ENCODE measurements at regions not wholly inside any gene's neighbourhood (a gene's known extent, or its start where the extent isn't known, plus 50 kb on each side); places are given as distances from the start of the nearest gene placed in this dataset.
"Not testable (repeated sequence)": the region's sequence is repeated elsewhere in the genome, so short reads cannot be mapped to it uniquely, and the experiment has no call there.

- TF ChIP-seq MAZ (IDR thresholded peaks at IDR 0.05; ENCODE audit: borderline replicate concordance, low read depth, low read length) = no peak
Measured at GRCh38 chr15:75775296-75776064, 62.8 kb upstream of the CSPG4 start (continued).

GRCh38 chr15:75773974-75774373, 61.3 kb upstream of the CSPG4 start:
- H3K14ac ChIP-seq (replicated peaks; ENCODE audit: low read depth, low read length); H3K27ac ChIP-seq (ENCODE audit: insufficient read depth, low read length); H2BK120ac ChIP-seq (ENCODE audit: low read depth, low read length); H2BK5ac ChIP-seq (ENCODE audit: low read depth, low read length, poor library complexity, severe bottlenecking); H3K79me1 ChIP-seq (ENCODE audit: low read depth in 1 of 2, low read length in 2 of 2); H3K9me1 ChIP-seq (ENCODE audit: insufficient read depth, low read length); H3K18ac ChIP-seq (ENCODE audit: low read depth, low read length); dilution Hi-C loops (cut with HindIII; ENCODE audit: low sequenced_read_pairs, unreplicated experiment); H2BK15ac ChIP-seq (ENCODE audit: low read depth, low read length); H3K4me3 ChIP-seq (ENCODE audit: insufficient read depth, low read depth, low read length); H3K56ac ChIP-seq (ENCODE audit: extremely low read depth, insufficient read depth, low read length); H3K4me1 ChIP-seq (ENCODE audit: control insufficient read depth, insufficient read depth, low read length); ATAC-seq (ENCODE audit: low read depth); H3K4ac ChIP-seq (ENCODE audit: low read depth, low read length); CTCF ChIA-PET; H3K9ac ChIP-seq (ENCODE audit: low read depth, low read length); H2AK5ac ChIP-seq (ENCODE audit: low read depth, low read length); H2BK20ac ChIP-seq (ENCODE audit: low read depth, low read length); H4K5ac ChIP-seq (ENCODE audit: low read depth, low read length); BruUV-seq (replicated peaks); H4K20me1 ChIP-seq (ENCODE audit: insufficient read depth, low read length); H4K91ac ChIP-seq (ENCODE audit: insufficient read depth, low read depth, low read length); POLR2A ChIA-PET (ENCODE audit: unreplicated experiment); H3K4me2 ChIP-seq (ENCODE audit: low read depth, low read length); in situ Hi-C loops (cut with MboI; ENCODE audit: low sequenced_read_pairs); H3K9me3 ChIP-seq (ENCODE audit: control insufficient read depth, insufficient read depth, low read length); H3K36me3 ChIP-seq (ENCODE audit: control insufficient read depth, insufficient read depth, low read length); H4K8ac ChIP-seq (ENCODE audit: low read depth in 2 of 2, low read length in 2 of 2); H3K23ac ChIP-seq (ENCODE audit: low read depth, low read length); intact Hi-C loops (cut with micrococcal nuclease); DNase-seq; H2AK9ac ChIP-seq (replicated peaks; ENCODE audit: low read depth, low read length, poor library complexity); H2AFZ ChIP-seq (replicated peaks; ENCODE audit: low read length, poor library complexity): not testable (repeated sequence)
- H3K27me3 ChIP-seq (ENCODE audit: control insufficient read depth, insufficient read depth, low read length) = peaks cover 22% of the 10 kb centered on the region
- 86% methylated on average over 1 of the region's 3 CpGs; no CpG with 5 or more reads in 1 of the 2 experiments for WGBS, 2 experiments (ENCODE audit: extremely low coverage in 2 of 2, insufficient read length in 1 of 2)

GRCh38 chr15:75771054-75771453, 58.4 kb upstream of the CSPG4 start:
- BruUV-seq (replicated peaks); H3K4me3 ChIP-seq (ENCODE audit: insufficient read depth, low read depth, low read length); H3K23ac ChIP-seq (ENCODE audit: low read depth, low read length); H2BK15ac ChIP-seq (ENCODE audit: low read depth, low read length); POLR2A ChIA-PET (ENCODE audit: unreplicated experiment); H3K9me3 ChIP-seq (ENCODE audit: control insufficient read depth, insufficient read depth, low read length); H2BK120ac ChIP-seq (ENCODE audit: low read depth, low read length); H3K27ac ChIP-seq (ENCODE audit: insufficient read depth, low read length); H4K20me1 ChIP-seq (ENCODE audit: insufficient read depth, low read length); H3K4me2 ChIP-seq (ENCODE audit: low read depth, low read length); H2AK5ac ChIP-seq (ENCODE audit: low read depth, low read length); H3K9ac ChIP-seq (ENCODE audit: low read depth, low read length); H3K4ac ChIP-seq (ENCODE audit: low read depth, low read length); H2AK9ac ChIP-seq (replicated peaks; ENCODE audit: low read depth, low read length, poor library complexity); dilution Hi-C loops (cut with HindIII; ENCODE audit: low sequenced_read_pairs, unreplicated experiment); H2AFZ ChIP-seq (replicated peaks; ENCODE audit: low read length, poor library complexity); H4K8ac ChIP-seq (ENCODE audit: low read depth in 2 of 2, low read length in 2 of 2); in situ Hi-C loops (cut with MboI; ENCODE audit: low sequenced_read_pairs); H2BK5ac ChIP-seq (ENCODE audit: low read depth, low read length, poor library complexity, severe bottlenecking); H3K18ac ChIP-seq (ENCODE audit: low read depth, low read length); intact Hi-C loops (cut with micrococcal nuclease); H3K14ac ChIP-seq (replicated peaks; ENCODE audit: low read depth, low read length); H3K79me1 ChIP-seq (ENCODE audit: low read depth in 1 of 2, low read length in 2 of 2); DNase-seq; H3K9me1 ChIP-seq (ENCODE audit: insufficient read depth, low read length); H4K5ac ChIP-seq (ENCODE audit: low read depth, low read length); H4K91ac ChIP-seq (ENCODE audit: insufficient read depth, low read depth, low read length); H2BK20ac ChIP-seq (ENCODE audit: low read depth, low read length); ATAC-seq (ENCODE audit: low read depth); H3K4me1 ChIP-seq (ENCODE audit: control insufficient read depth, insufficient read depth, low read length); H3K56ac ChIP-seq (ENCODE audit: extremely low read depth, insufficient read depth, low read length); H3K36me3 ChIP-seq (ENCODE audit: control insufficient read depth, insufficient read depth, low read length): not testable (repeated sequence)
- WGBS, 2 experiments (ENCODE audit: extremely low coverage in 2 of 2, insufficient read length in 1 of 2) = no CpG with 5 or more reads among the region's 2 CpGs
- CTCF ChIA-PET = interaction anchor here (0.9 kb wide), 1 partner anchor 31 kb away, joined by 3 read pairs; no protein-coding TSS in a partner anchor
- peaks cover 23% of the 10 kb centered on the region for H3K27me3 ChIP-seq (ENCODE audit: control insufficient read depth, insufficient read depth, low read length)

Data from IMR-90 (cell line).